Endothelial cell of umbilical vein (primary cell): ENCODE measurements at regions not wholly inside any gene's neighbourhood (a gene's known extent, or its start where the extent isn't known, plus 50 kb on each side); places are given as distances from the start of the nearest gene placed in this dataset.

ENCODE experiments used
- EZH2 ChIP-seq: IDR thresholded peaks from 2 replicates; pipeline ENCODE4 v1.6.1; 2012; ENCODE audit warnings: borderline replicate concordance, low read depth, mild to moderate bottlenecking, moderate library complexity, low read length, inconsistent platforms; ENCODE audit not compliant: severe bottlenecking
- POLR2A ChIP-seq: IDR thresholded peaks from 2 replicates; pipeline ENCODE4 v1.6.1; 2012; ENCODE audit warnings: low read depth, mild to moderate bottlenecking, control low read depth, low read length
- POLR2AphosphoS5 ChIP-seq: IDR thresholded peaks from 2 replicates; pipeline ENCODE4 v1.6.1; 2012; ENCODE audit warnings: low read depth, mild to moderate bottlenecking, control low read depth, low read length, moderate library complexity; ENCODE audit not compliant: insufficient read depth
- TF ChIP-seq, protein P1 (sequence below), 2 donors: IDR thresholded peaks; 1 replicate in 1 of 2; 2 replicates in 1 of 2; pipeline ENCODE4 v1.5.1; 2011; ENCODE audit warnings: low read length in 2 of 2, mild to moderate bottlenecking in 2 of 2, moderate library complexity in 2 of 2, control low read depth in 1 of 2, inconsistent platforms in 1 of 2, low read depth in 1 of 2; ENCODE audit not compliant: insufficient read depth in 1 of 2; ENCODE audit errors: extremely low read depth in 1 of 2

DNA sequence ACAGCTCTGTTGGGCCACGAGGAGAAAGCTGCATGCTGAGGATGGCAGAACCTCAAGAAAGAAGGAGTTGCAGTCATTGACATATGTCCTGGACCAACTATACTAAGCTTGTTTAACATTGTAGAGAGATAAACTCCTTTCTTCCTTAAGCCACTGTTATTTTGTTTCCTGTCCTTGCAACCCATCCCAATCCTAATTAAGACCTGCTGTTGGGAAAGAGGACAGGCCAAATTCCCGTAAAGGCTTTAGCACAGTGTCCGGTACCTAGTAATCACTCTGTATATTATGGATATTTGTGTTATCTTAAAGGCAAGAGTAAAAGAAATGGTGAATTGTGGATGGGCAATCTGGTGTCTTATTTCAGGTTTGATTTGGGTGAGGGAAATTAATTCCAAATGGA is 53.5 kb upstream of the WSCD2 start:
- TF ChIP-seq EZH2 (no peak), POLR2A (no peak), POLR2AphosphoS5 (no peak)
- TF ChIP-seq, protein P1, sequence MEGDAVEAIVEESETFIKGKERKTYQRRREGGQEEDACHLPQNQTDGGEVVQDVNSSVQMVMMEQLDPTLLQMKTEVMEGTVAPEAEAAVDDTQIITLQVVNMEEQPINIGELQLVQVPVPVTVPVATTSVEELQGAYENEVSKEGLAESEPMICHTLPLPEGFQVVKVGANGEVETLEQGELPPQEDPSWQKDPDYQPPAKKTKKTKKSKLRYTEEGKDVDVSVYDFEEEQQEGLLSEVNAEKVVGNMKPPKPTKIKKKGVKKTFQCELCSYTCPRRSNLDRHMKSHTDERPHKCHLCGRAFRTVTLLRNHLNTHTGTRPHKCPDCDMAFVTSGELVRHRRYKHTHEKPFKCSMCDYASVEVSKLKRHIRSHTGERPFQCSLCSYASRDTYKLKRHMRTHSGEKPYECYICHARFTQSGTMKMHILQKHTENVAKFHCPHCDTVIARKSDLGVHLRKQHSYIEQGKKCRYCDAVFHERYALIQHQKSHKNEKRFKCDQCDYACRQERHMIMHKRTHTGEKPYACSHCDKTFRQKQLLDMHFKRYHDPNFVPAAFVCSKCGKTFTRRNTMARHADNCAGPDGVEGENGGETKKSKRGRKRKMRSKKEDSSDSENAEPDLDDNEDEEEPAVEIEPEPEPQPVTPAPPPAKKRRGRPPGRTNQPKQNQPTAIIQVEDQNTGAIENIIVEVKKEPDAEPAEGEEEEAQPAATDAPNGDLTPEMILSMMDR (IDR thresholded peaks at IDR 0.05; ENCODE audit: extremely low read depth in 1 of 2, insufficient read depth in 1 of 2, low read depth in 1 of 2, low read length in 2 of 2): no peak
